GM23338 (cell line): ENCODE measurements at regions not wholly inside any gene's neighbourhood (a gene's known extent, or its start where the extent isn't known, plus 50 kb on each side); places are given as distances from the start of the nearest gene placed in this dataset.

Experiments used
- ATAC-seq: fragments of 200-7000 bp; cut with Tn5 transposase; 3 replicates; pipeline ENCODE4 v1.9.1; 2020
- DNase-seq: peaks from one replicate; pipeline ENCODE4 v3.0.0-alpha.2; 2015; ENCODE audit warnings: low spot score
- H2AFZ ChIP-seq: fragments of 200-600 bp; sonication (generic); 2 replicates; pipeline ENCODE4 v1.8.0; 2016; ENCODE audit warnings: antibody characterized with exemption, mild to moderate bottlenecking, moderate library complexity
- H3F3A ChIP-seq: fragments of 200-600 bp; sonication (generic); replicated peaks from 2 replicates; pipeline ENCODE4 v1.8.0; 2017; ENCODE audit warnings: antibody characterized with exemption, mixed run types, low read depth
- H3K27ac ChIP-seq: fragments of 200-600 bp; sonication (generic); 2 replicates; pipeline ENCODE4 v1.6.1; 2016; ENCODE audit warnings: low read depth
- H3K27me3 ChIP-seq: fragments of 200-600 bp; sonication (generic); 2 replicates; pipeline ENCODE4 v1.8.0; 2016; ENCODE audit warnings: mild to moderate bottlenecking, mixed run types, moderate library complexity; ENCODE audit not compliant: insufficient read depth
- H3K36me3 ChIP-seq: fragments of 200-600 bp; sonication (generic); 2 replicates; pipeline ENCODE4 v1.8.0; 2016; ENCODE audit warnings: mild to moderate bottlenecking; ENCODE audit not compliant: insufficient read depth
- H3K4me1 ChIP-seq: fragments of 200-600 bp; sonication (generic); 2 replicates; pipeline ENCODE4 v1.8.0; 2016; ENCODE audit warnings: mild to moderate bottlenecking, moderate library complexity; ENCODE audit not compliant: insufficient read depth
- H3K4me2 ChIP-seq: fragments of 200-600 bp; sonication (generic); 2 replicates; pipeline ENCODE4 v1.7.1; 2017; ENCODE audit warnings: mixed run types
- H3K4me3 ChIP-seq: fragments of 200-600 bp; sonication (generic); 2 replicates; pipeline ENCODE4 v1.6.1; 2016; ENCODE audit warnings: mixed run types
- H3K79me2 ChIP-seq: fragments of 200-600 bp; sonication (generic); replicated peaks from 2 replicates; pipeline ENCODE4 v1.8.0; 2017; ENCODE audit warnings: mild to moderate bottlenecking; ENCODE audit not compliant: insufficient read depth
- H3K9me2 ChIP-seq: fragments of 200-600 bp; sonication (generic); 2 replicates; pipeline ENCODE4 v1.8.0; 2017; ENCODE audit not compliant: insufficient read depth
- H4K20me1 ChIP-seq: fragments of 200-600 bp; sonication (generic); replicated peaks from 2 replicates; pipeline ENCODE4 v1.8.0; 2017; ENCODE audit warnings: mild to moderate bottlenecking; ENCODE audit not compliant: insufficient read depth
- H3K27ac Mint-ChIP-seq: 2 replicates; pipeline ENCODE4 v1.8.0; 2020; ENCODE audit warnings: inconsistent platforms, mild to moderate bottlenecking, moderate library complexity, mixed read lengths
- H3K27me3 Mint-ChIP-seq: 3 replicates; pipeline ENCODE4 v1.8.0; 2022; ENCODE audit warnings: low read depth, mild to moderate bottlenecking, moderate library complexity, mixed read lengths, inconsistent platforms; ENCODE audit not compliant: insufficient read depth, poor library complexity
- H3K36me3 Mint-ChIP-seq: 3 replicates; pipeline ENCODE4 v1.8.0; 2021; ENCODE audit warnings: low read depth, mild to moderate bottlenecking, inconsistent platforms, moderate library complexity, mixed read lengths
- H3K4me1 Mint-ChIP-seq: 3 replicates; pipeline ENCODE4 v1.8.0; 2020; ENCODE audit warnings: mild to moderate bottlenecking, inconsistent platforms, mixed read lengths
- H3K4me3 Mint-ChIP-seq: 3 replicates; pipeline ENCODE4 v1.8.0; 2021; ENCODE audit warnings: moderate library complexity, mild to moderate bottlenecking, inconsistent platforms, mixed read lengths
- H3K9me3 Mint-ChIP-seq: 3 replicates; pipeline ENCODE4 v1.8.0; 2020; ENCODE audit warnings: moderate library complexity, mild to moderate bottlenecking, inconsistent platforms, mixed read lengths
- CREB1 ChIP-seq: fragments of 250-450 bp; sonication (Bioruptor Pico); IDR thresholded peaks from 2 replicates; pipeline ENCODE4 v1.5.0; 2020; ENCODE audit warnings: low read depth, mild to moderate bottlenecking, moderate library complexity
- EZH2 ChIP-seq: fragments of 200-600 bp; sonication (generic); IDR thresholded peaks from one replicate; pipeline ENCODE4 v1.8.0; 2017; ENCODE audit warnings: antibody characterized with exemption, mild to moderate bottlenecking, low read depth; ENCODE audit not compliant: unreplicated experiment
- JUNB ChIP-seq: IDR thresholded peaks from one replicate; pipeline ENCODE4 v1.6.1; 2016; ENCODE audit warnings: antibody characterized with exemption; ENCODE audit not compliant: unreplicated experiment
- NANOG ChIP-seq: IDR thresholded peaks from 2 replicates; pipeline ENCODE4 v1.6.1; 2016; ENCODE audit warnings: antibody characterized with exemption, borderline replicate concordance
- TF ChIP-seq, protein P1 (sequence below): IDR thresholded peaks from 2 replicates; pipeline ENCODE4 v1.6.1; 2016; ENCODE audit warnings: antibody characterized with exemption
- TF ChIP-seq, protein P2 (sequence below): fragments of 250-450 bp; sonication (Bioruptor Pico); IDR thresholded peaks from 2 replicates; pipeline ENCODE4 v1.5.0; 2020; ENCODE audit warnings: mild to moderate bottlenecking, moderate library complexity
- TF ChIP-seq, protein P3 (sequence below): IDR thresholded peaks from one replicate; pipeline ENCODE4 v1.6.1; 2018; ENCODE audit warnings: antibody characterized with exemption; ENCODE audit not compliant: unreplicated experiment
- TF ChIP-seq, protein P4 (sequence below), 2 experiments: fragments of 200-600 bp in 1 of 2; sonication (generic) in 1 of 2; conservative IDR thresholded peaks; 2 replicates each; pipeline versions ENCODE4 v1.5.1 to v1.6.1; 2016 to 2017; ENCODE audit warnings: antibody characterized with exemption in 2 of 2, low read depth in 2 of 2, mild to moderate bottlenecking in 2 of 2, moderate library complexity in 1 of 2

DNA sequence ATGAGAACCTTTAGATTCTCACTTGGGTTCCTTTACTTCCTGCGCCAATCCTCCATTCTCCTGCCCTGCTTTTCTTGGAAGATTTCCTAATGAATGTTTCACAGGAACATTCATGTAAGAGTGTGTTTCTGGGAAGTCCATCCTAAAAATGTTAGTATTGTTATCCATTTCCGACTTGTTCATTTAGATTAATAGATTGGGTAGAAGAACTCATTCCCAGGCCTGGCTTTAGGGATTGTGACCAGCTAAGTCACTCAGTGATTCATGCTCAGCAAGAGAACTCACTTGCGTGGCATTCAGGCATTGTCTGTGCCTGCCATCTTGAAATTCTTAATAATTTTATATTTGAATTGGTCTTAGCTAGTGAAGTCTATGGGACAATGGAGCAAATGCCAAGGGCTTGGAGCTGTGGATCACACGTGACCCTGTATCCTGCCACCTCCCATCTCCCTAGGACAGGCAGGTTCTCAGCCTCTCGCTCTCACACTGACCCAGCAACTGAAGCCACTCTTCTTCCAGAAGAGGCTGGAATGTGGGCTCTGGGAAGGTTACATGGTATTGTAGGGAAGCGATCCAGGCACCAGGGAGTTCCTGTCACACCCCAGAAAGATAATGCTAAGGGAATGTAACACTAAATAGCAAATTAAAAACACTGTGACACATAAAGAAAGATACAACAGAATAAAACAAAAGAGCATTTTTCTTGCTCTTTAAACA, 562.1 kb downstream of the TMA16 start:
- no peaks in the 10 kb centered on the region for H3K4me1 Mint-ChIP-seq
- Histone ChIP-seq H3K4me1 (no peaks in the 10 kb centered on the region), H3K27ac (no peak overlapping the region), H2AFZ (no peak overlapping the region), H3K4me2 (no peak overlapping the region), H3F3A (no peaks in the 10 kb centered on the region), H4K20me1 (no peaks in the 10 kb centered on the region), H3K4me3 (no peak overlapping the region), H3K79me2 (no peaks in the 10 kb centered on the region), H3K9me2 (no peaks in the 10 kb centered on the region), H3K36me3 (no peaks in the 10 kb centered on the region), H3K27me3 (no peaks in the 10 kb centered on the region)
- TF ChIP-seq CREB1 (CRISPR knock-in tag) (no peak), EZH2 (no peak), NANOG (no peak), JUNB (no peak)
- TF ChIP-seq, protein P1, sequence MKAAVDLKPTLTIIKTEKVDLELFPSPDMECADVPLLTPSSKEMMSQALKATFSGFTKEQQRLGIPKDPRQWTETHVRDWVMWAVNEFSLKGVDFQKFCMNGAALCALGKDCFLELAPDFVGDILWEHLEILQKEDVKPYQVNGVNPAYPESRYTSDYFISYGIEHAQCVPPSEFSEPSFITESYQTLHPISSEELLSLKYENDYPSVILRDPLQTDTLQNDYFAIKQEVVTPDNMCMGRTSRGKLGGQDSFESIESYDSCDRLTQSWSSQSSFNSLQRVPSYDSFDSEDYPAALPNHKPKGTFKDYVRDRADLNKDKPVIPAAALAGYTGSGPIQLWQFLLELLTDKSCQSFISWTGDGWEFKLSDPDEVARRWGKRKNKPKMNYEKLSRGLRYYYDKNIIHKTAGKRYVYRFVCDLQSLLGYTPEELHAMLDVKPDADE: no peak
- TF ChIP-seq, protein P2, sequence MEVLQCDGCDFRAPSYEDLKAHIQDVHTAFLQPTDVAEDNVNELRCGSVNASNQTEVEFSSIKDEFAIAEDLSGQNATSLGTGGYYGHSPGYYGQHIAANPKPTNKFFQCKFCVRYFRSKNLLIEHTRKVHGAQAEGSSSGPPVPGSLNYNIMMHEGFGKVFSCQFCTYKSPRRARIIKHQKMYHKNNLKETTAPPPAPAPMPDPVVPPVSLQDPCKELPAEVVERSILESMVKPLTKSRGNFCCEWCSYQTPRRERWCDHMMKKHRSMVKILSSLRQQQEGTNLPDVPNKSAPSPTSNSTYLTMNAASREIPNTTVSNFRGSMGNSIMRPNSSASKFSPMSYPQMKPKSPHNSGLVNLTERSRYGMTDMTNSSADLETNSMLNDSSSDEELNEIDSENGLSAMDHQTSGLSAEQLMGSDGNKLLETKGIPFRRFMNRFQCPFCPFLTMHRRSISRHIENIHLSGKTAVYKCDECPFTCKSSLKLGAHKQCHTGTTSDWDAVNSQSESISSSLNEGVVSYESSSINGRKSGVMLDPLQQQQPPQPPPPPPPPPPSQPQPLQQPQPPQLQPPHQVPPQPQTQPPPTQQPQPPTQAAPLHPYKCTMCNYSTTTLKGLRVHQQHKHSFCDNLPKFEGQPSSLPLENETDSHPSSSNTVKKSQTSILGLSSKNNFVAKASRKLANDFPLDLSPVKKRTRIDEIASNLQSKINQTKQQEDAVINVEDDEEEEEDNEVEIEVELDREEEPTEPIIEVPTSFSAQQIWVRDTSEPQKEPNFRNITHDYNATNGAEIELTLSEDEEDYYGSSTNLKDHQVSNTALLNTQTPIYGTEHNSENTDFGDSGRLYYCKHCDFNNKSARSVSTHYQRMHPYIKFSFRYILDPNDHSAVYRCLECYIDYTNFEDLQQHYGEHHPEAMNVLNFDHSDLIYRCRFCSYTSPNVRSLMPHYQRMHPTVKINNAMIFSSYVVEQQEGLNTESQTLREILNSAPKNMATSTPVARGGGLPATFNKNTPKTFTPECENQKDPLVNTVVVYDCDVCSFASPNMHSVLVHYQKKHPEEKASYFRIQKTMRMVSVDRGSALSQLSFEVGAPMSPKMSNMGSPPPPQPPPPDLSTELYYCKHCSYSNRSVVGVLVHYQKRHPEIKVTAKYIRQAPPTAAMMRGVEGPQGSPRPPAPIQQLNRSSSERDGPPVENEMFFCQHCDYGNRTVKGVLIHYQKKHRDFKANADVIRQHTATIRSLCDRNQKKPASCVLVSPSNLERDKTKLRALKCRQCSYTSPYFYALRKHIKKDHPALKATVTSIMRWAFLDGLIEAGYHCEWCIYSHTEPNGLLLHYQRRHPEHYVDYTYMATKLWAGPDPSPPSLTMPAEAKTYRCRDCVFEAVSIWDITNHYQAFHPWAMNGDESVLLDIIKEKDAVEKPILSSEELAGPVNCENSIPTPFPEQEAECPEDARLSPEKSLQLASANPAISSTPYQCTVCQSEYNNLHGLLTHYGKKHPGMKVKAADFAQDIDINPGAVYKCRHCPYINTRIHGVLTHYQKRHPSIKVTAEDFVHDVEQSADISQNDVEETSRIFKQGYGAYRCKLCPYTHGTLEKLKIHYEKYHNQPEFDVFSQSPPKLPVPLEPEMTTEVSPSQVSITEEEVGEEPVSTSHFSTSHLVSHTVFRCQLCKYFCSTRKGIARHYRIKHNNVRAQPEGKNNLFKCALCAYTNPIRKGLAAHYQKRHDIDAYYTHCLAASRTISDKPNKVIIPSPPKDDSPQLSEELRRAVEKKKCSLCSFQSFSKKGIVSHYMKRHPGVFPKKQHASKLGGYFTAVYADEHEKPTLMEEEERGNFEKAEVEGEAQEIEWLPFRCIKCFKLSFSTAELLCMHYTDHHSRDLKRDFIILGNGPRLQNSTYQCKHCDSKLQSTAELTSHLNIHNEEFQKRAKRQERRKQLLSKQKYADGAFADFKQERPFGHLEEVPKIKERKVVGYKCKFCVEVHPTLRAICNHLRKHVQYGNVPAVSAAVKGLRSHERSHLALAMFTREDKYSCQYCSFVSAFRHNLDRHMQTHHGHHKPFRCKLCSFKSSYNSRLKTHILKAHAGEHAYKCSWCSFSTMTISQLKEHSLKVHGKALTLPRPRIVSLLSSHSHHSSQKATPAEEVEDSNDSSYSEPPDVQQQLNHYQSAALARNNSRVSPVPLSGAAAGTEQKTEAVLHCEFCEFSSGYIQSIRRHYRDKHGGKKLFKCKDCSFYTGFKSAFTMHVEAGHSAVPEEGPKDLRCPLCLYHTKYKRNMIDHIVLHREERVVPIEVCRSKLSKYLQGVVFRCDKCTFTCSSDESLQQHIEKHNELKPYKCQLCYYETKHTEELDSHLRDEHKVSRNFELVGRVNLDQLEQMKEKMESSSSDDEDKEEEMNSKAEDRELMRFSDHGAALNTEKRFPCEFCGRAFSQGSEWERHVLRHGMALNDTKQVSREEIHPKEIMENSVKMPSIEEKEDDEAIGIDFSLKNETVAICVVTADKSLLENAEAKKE: no peak
- TF ChIP-seq, protein P3, sequence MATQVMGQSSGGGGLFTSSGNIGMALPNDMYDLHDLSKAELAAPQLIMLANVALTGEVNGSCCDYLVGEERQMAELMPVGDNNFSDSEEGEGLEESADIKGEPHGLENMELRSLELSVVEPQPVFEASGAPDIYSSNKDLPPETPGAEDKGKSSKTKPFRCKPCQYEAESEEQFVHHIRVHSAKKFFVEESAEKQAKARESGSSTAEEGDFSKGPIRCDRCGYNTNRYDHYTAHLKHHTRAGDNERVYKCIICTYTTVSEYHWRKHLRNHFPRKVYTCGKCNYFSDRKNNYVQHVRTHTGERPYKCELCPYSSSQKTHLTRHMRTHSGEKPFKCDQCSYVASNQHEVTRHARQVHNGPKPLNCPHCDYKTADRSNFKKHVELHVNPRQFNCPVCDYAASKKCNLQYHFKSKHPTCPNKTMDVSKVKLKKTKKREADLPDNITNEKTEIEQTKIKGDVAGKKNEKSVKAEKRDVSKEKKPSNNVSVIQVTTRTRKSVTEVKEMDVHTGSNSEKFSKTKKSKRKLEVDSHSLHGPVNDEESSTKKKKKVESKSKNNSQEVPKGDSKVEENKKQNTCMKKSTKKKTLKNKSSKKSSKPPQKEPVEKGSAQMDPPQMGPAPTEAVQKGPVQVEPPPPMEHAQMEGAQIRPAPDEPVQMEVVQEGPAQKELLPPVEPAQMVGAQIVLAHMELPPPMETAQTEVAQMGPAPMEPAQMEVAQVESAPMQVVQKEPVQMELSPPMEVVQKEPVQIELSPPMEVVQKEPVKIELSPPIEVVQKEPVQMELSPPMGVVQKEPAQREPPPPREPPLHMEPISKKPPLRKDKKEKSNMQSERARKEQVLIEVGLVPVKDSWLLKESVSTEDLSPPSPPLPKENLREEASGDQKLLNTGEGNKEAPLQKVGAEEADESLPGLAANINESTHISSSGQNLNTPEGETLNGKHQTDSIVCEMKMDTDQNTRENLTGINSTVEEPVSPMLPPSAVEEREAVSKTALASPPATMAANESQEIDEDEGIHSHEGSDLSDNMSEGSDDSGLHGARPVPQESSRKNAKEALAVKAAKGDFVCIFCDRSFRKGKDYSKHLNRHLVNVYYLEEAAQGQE: no peak
- TF ChIP-seq, protein P4, sequence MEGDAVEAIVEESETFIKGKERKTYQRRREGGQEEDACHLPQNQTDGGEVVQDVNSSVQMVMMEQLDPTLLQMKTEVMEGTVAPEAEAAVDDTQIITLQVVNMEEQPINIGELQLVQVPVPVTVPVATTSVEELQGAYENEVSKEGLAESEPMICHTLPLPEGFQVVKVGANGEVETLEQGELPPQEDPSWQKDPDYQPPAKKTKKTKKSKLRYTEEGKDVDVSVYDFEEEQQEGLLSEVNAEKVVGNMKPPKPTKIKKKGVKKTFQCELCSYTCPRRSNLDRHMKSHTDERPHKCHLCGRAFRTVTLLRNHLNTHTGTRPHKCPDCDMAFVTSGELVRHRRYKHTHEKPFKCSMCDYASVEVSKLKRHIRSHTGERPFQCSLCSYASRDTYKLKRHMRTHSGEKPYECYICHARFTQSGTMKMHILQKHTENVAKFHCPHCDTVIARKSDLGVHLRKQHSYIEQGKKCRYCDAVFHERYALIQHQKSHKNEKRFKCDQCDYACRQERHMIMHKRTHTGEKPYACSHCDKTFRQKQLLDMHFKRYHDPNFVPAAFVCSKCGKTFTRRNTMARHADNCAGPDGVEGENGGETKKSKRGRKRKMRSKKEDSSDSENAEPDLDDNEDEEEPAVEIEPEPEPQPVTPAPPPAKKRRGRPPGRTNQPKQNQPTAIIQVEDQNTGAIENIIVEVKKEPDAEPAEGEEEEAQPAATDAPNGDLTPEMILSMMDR (conservative IDR thresholded peaks at IDR 0.05; ENCODE audit: low read depth in 2 of 2): no peak
- no peak overlapping the region for H3K4me3 Mint-ChIP-seq
- DNase-seq (no peak), ATAC-seq (no peak)
- peaks cover 3% of the 10 kb centered on the region for H3K27me3 Mint-ChIP-seq
- no peaks in the 10 kb centered on the region for H3K9me3 Mint-ChIP-seq
- H3K36me3 Mint-ChIP-seq: no peaks in the 10 kb centered on the region
- no peak overlapping the region for H3K27ac Mint-ChIP-seq
